IMR-90 (cell line): ENCODE measurements at regions not wholly inside any gene's neighbourhood (a gene's known extent, or its start where the extent isn't known, plus 50 kb on each side); places are given as distances from the start of the nearest gene placed in this dataset.

ENCODE experiments used
- ATAC-seq: fragments of 200-7000 bp; cut with Tn5 transposase; 2 replicates; pipeline ENCODE4 v1.9.1; 2020; ENCODE audit warnings: low read depth, mild to moderate bottlenecking, moderate library complexity
- BruUV-seq: library from RNA; stranded (reverse); fragments of 400-500 nt; replicated peaks from 2 replicates; lab custom pipeline; 2021; lab: Mats Ljungman, UMichigan
- CTCF ChIA-PET: fragments of 300-600 bp; formaldehyde crosslinking; extraction: SDS; loops from one replicate; lab custom pipeline; 2021; ENCODE audit warnings: antibody characterized with exemption; lab: Yijun Ruan, JAX
- POLR2A ChIA-PET: fragments of 300-600 bp; sonication (Branson Sonifier 250); formaldehyde crosslinking; loops from one replicate; lab custom pipeline; 2022; ENCODE audit warnings: antibody characterized with exemption; ENCODE audit not compliant: unreplicated experiment; lab: Charles Lee
- DNase-seq: peaks from one replicate; pipeline ENCODE4 v3.0.0; 2013
- H2AFZ ChIP-seq: replicated peaks from 2 replicates; pipeline ENCODE3; 2013; ENCODE audit warnings: low read length, mild to moderate bottlenecking; ENCODE audit not compliant: poor library complexity
- H2AK5ac ChIP-seq: 2 replicates; pipeline ENCODE4 v1.6.1; 2013; ENCODE audit warnings: low read depth, low read length, inconsistent platforms
- H2AK9ac ChIP-seq: replicated peaks from 2 replicates; pipeline ENCODE3; 2013; ENCODE audit warnings: mild to moderate bottlenecking, low read depth, low read length, moderate library complexity; ENCODE audit not compliant: poor library complexity
- H2BK120ac ChIP-seq: 2 replicates; pipeline ENCODE4 v1.6.1; 2013; ENCODE audit warnings: low read depth, low read length, inconsistent platforms
- H2BK15ac ChIP-seq: 3 replicates; pipeline ENCODE4 v1.6.1; 2013; ENCODE audit warnings: low read depth, low read length, inconsistent platforms
- H2BK20ac ChIP-seq: 2 replicates; pipeline ENCODE4 v1.6.1; 2013; ENCODE audit warnings: low read depth, mild to moderate bottlenecking, inconsistent platforms, low read length, moderate library complexity
- H2BK5ac ChIP-seq: 2 replicates; pipeline ENCODE4 v1.6.1; 2013; ENCODE audit warnings: mild to moderate bottlenecking, low read depth, low read length, inconsistent platforms; ENCODE audit not compliant: poor library complexity, severe bottlenecking
- H3K14ac ChIP-seq: replicated peaks from 2 replicates; pipeline ENCODE4 v1.6.1; 2013; ENCODE audit warnings: low read depth, low read length, inconsistent platforms
- H3K18ac ChIP-seq: 2 replicates; pipeline ENCODE4 v1.6.1; 2013; ENCODE audit warnings: low read depth, low read length, control low read depth
- H3K23ac ChIP-seq: 2 replicates; pipeline ENCODE4 v1.6.1; 2013; ENCODE audit warnings: low read depth, low read length, inconsistent platforms
- H3K27ac ChIP-seq: 2 replicates; pipeline ENCODE4 v1.5.1; 2013; ENCODE audit warnings: mild to moderate bottlenecking, control low read depth, low read length; ENCODE audit not compliant: insufficient read depth
- H3K27me3 ChIP-seq: 2 replicates; pipeline ENCODE4 v1.6.1; 2013; ENCODE audit warnings: low read length; ENCODE audit not compliant: control insufficient read depth, insufficient read depth
- H3K36me3 ChIP-seq: 2 replicates; pipeline ENCODE4 v1.6.1; 2013; ENCODE audit warnings: low read length, mixed read lengths; ENCODE audit not compliant: control insufficient read depth, insufficient read depth
- H3K4ac ChIP-seq: 2 replicates; pipeline ENCODE4 v1.6.1; 2013; ENCODE audit warnings: low read depth, low read length, inconsistent platforms
- H3K4me1 ChIP-seq: 2 replicates; pipeline ENCODE4 v1.6.1; 2013; ENCODE audit warnings: low read length, mixed read lengths; ENCODE audit not compliant: control insufficient read depth, insufficient read depth
- H3K4me2 ChIP-seq: 2 replicates; pipeline ENCODE4 v1.6.1; 2013; ENCODE audit warnings: low read depth, mild to moderate bottlenecking, control low read depth, low read length, moderate library complexity
- H3K4me3 ChIP-seq: 2 replicates; pipeline ENCODE4 v1.5.1; 2013; ENCODE audit warnings: low read depth, mild to moderate bottlenecking, control low read depth, low read length, moderate library complexity; ENCODE audit not compliant: insufficient read depth
- H3K56ac ChIP-seq: 2 replicates; pipeline ENCODE4 v1.6.1; 2013; ENCODE audit warnings: low read length, inconsistent platforms; ENCODE audit not compliant: insufficient read depth; ENCODE audit errors: extremely low read depth
- H3K79me1 ChIP-seq, 2 experiments: 2 replicates each; pipeline ENCODE4 v1.6.1; 2013; ENCODE audit warnings: low read length in 2 of 2, inconsistent platforms in 1 of 2, low read depth in 1 of 2
- H3K9ac ChIP-seq: 2 replicates; pipeline ENCODE4 v1.6.1; 2013; ENCODE audit warnings: low read depth, low read length, control low read depth
- H3K9me1 ChIP-seq: 2 replicates; pipeline ENCODE4 v1.6.1; 2013; ENCODE audit warnings: low read length, inconsistent platforms; ENCODE audit not compliant: insufficient read depth
- H3K9me3 ChIP-seq: 2 replicates; pipeline ENCODE4 v1.6.1; 2013; ENCODE audit warnings: low read length; ENCODE audit not compliant: control insufficient read depth, insufficient read depth
- H4K20me1 ChIP-seq: 2 replicates; pipeline ENCODE4 v1.6.1; 2013; ENCODE audit warnings: low read length, inconsistent platforms; ENCODE audit not compliant: insufficient read depth
- H4K5ac ChIP-seq: 2 replicates; pipeline ENCODE4 v1.6.1; 2013; ENCODE audit warnings: mild to moderate bottlenecking, low read depth, low read length, control low read depth
- H4K8ac ChIP-seq, 2 experiments: 2 replicates each; pipeline ENCODE4 v1.6.1; 2013; ENCODE audit warnings: low read depth in 2 of 2, low read length in 2 of 2, control low read depth in 1 of 2, inconsistent platforms in 1 of 2
- H4K91ac ChIP-seq: 2 replicates; pipeline ENCODE4 v1.6.1; 2013; ENCODE audit warnings: low read depth, low read length, inconsistent platforms; ENCODE audit not compliant: insufficient read depth
- BHLHE40 ChIP-seq: fragments of 150-350 bp; IDR thresholded peaks from 2 replicates; pipeline ENCODE4 v1.6.1; 2016; ENCODE audit warnings: mild to moderate bottlenecking, low read depth, low read length
- CEBPB ChIP-seq: IDR thresholded peaks from 2 replicates; pipeline ENCODE4 v1.6.1; 2012; ENCODE audit warnings: low read depth, low read length, improper control_type of control experiment
- CHD1 ChIP-seq: IDR thresholded peaks from 2 replicates; pipeline ENCODE4 v1.6.1; 2012; ENCODE audit warnings: low read depth, low read length, improper control_type of control experiment
- FOS ChIP-seq: fragments of 150-350 bp; IDR thresholded peaks from 2 replicates; pipeline ENCODE4 v1.6.1; 2016; ENCODE audit warnings: low read depth, low read length
- MAFK ChIP-seq: IDR thresholded peaks from 2 replicates; pipeline ENCODE4 v1.6.1; 2012; ENCODE audit warnings: low read depth, low read length, improper control_type of control experiment
- MAZ ChIP-seq: IDR thresholded peaks from 2 replicates; pipeline ENCODE4 v1.6.1; 2012; ENCODE audit warnings: low read depth, mild to moderate bottlenecking, low read length, improper control_type of control experiment, moderate library complexity, borderline replicate concordance
- MXI1 ChIP-seq: IDR thresholded peaks from 2 replicates; pipeline ENCODE4 v1.6.1; 2012; ENCODE audit warnings: low read depth, mild to moderate bottlenecking, low read length, moderate library complexity, borderline replicate concordance
- NFE2L2 ChIP-seq: fragments of 150-350 bp; IDR thresholded peaks from 2 replicates; pipeline ENCODE4 v1.6.1; 2016; ENCODE audit warnings: low read depth, mild to moderate bottlenecking, low read length
- POLR2A ChIP-seq: IDR thresholded peaks from 2 replicates; pipeline ENCODE4 v1.6.1; 2012; ENCODE audit warnings: mild to moderate bottlenecking, low read depth, low read length
- RAD21 ChIP-seq: IDR thresholded peaks from 2 replicates; pipeline ENCODE4 v1.6.1; 2012; ENCODE audit warnings: low read length, improper control_type of control experiment
- RCOR1 ChIP-seq: IDR thresholded peaks from 2 replicates; pipeline ENCODE4 v1.6.1; 2012; ENCODE audit warnings: mild to moderate bottlenecking, low read length, improper control_type of control experiment; ENCODE audit not compliant: insufficient replicate concordance
- RFX5 ChIP-seq: IDR thresholded peaks from 2 replicates; pipeline ENCODE4 v1.8.0; 2012; ENCODE audit warnings: low read depth, mild to moderate bottlenecking, low read length, moderate library complexity
- SMC3 ChIP-seq: fragments of 150-350 bp; IDR thresholded peaks from 2 replicates; pipeline ENCODE4 v1.6.1; 2016; ENCODE audit warnings: low read depth, mild to moderate bottlenecking, antibody characterized with exemption, low read length, moderate library complexity
- WGBS, 2 experiments: methylation state at CpG; one replicate each; pipeline versions ENCODE4 v1.1.5 to v1.1.7; 2013; ENCODE audit warnings: missing lambda C conversion rate in 2 of 2; ENCODE audit not compliant: insufficient read length in 1 of 2; ENCODE audit errors: extremely low coverage in 2 of 2; 5-methylcytosine and 5-hydroxymethylcytosine counted together
- dilution Hi-C: fragments of 300-500 bp; cut with HindIII; formaldehyde crosslinking; loops from one replicate; pipeline ENCODE4 v1.14.3; 2018; ENCODE audit warnings: low sequenced_read_pairs; ENCODE audit not compliant: unreplicated experiment
- in situ Hi-C: fragments of 300-500 bp; cut with MboI; formaldehyde crosslinking; loops from 3 replicates; pipeline ENCODE4 v1.14.3; 2019; ENCODE audit warnings: low sequenced_read_pairs, inconsistent platforms, mixed read lengths
- intact Hi-C: fragments of 100-400 bp; cut with micrococcal nuclease; formaldehyde crosslinking; loops from 2 replicates; pipeline ENCODE4 v1.10.0; 2022
- TF ChIP-seq, protein P1 (sequence below): fragments of 150-350 bp; IDR thresholded peaks from 2 replicates; pipeline ENCODE4 v1.6.1; 2017; ENCODE audit warnings: mild to moderate bottlenecking, antibody characterized with exemption, low read length, low read depth
- TF ChIP-seq, protein P2 (sequence below): conservative IDR thresholded peaks from 2 replicates; pipeline ENCODE4 v1.5.1; 2012; ENCODE audit warnings: mild to moderate bottlenecking, low read depth, low read length, improper control_type of control experiment
- TF ChIP-seq, protein P3 (sequence below): fragments of 150-350 bp; IDR thresholded peaks from 2 replicates; pipeline ENCODE4 v1.6.1; 2016; ENCODE audit warnings: low read depth, mild to moderate bottlenecking, low read length, moderate library complexity, borderline replicate concordance

DNA sequence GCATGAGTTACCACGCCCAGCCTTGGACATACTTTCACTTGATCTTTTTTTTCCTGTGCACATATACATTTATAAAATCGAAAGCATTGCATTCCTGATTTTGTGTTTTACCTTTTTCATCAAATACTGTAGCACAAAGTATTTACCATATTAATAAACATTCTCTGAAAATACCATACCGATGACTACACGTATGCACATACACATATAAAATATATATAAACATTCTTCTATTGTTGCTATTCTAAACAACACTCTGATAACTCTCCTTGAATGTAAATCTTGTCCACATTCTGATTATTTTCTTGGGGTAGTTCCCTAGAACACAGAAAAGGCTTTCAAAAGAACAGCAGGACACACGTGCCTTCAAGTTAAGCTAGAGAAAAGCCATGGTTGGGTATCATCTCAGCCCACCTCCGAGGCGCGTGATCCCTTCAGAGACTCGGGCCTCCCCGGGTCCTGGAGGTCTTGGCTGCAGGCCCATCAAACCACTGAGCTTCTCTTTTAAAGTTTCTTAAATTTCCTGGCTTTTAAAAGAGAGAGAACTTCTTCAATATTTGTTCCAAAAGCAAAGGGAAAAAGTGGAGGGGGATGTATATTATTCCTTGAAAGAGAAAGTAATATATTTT is 198.1 kb downstream of the MYLK4 start:
- no TSS peak for BruUV-seq
- H4K20me1 ChIP-seq, result no peaks in the 10 kb centered on the region
- H3K36me3 ChIP-seq, result no peaks in the 10 kb centered on the region
- no peak overlapping the region for H2BK15ac ChIP-seq
- dilution Hi-C loops (no loop called here), in situ Hi-C loops (no loop called here), intact Hi-C loops (no loop called here)
- no peak overlapping the region for H3K56ac ChIP-seq
- no peak overlapping the region for H4K91ac ChIP-seq
- H2BK120ac ChIP-seq, result no peak overlapping the region
- H2AFZ ChIP-seq, result peak overlapping the region; percentile 81
- ATAC-seq (peak; percentile 73), DNase-seq (peak; percentile 18)
- H3K27me3 ChIP-seq, result peaks cover 10% of the 10 kb centered on the region
- H3K4me2 ChIP-seq, result peak overlapping the region; percentile 52; the same call in 1 of the 2 replicates
- H3K9ac ChIP-seq, result peak overlapping the region; percentile 42; the same call in 1 of the 2 replicates
- ChIA-PET POLR2A (no interaction called here), CTCF (no interaction called here)
- H3K27ac ChIP-seq, result peak overlapping the region; percentile 87; the same call in 1 of the 2 replicates
- peak overlapping the region; percentile 27; the same call in 1 of the 2 replicates for H3K18ac ChIP-seq
- TF ChIP-seq RFX5, result no peak
- no peak for TF ChIP-seq MAFK
- TF ChIP-seq, protein P1, sequence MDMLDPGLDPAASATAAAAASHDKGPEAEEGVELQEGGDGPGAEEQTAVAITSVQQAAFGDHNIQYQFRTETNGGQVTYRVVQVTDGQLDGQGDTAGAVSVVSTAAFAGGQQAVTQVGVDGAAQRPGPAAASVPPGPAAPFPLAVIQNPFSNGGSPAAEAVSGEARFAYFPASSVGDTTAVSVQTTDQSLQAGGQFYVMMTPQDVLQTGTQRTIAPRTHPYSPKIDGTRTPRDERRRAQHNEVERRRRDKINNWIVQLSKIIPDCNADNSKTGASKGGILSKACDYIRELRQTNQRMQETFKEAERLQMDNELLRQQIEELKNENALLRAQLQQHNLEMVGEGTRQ, result no peak
- TF ChIP-seq, protein P2, sequence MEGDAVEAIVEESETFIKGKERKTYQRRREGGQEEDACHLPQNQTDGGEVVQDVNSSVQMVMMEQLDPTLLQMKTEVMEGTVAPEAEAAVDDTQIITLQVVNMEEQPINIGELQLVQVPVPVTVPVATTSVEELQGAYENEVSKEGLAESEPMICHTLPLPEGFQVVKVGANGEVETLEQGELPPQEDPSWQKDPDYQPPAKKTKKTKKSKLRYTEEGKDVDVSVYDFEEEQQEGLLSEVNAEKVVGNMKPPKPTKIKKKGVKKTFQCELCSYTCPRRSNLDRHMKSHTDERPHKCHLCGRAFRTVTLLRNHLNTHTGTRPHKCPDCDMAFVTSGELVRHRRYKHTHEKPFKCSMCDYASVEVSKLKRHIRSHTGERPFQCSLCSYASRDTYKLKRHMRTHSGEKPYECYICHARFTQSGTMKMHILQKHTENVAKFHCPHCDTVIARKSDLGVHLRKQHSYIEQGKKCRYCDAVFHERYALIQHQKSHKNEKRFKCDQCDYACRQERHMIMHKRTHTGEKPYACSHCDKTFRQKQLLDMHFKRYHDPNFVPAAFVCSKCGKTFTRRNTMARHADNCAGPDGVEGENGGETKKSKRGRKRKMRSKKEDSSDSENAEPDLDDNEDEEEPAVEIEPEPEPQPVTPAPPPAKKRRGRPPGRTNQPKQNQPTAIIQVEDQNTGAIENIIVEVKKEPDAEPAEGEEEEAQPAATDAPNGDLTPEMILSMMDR, result no peak
- no peak for TF ChIP-seq POLR2A
- TF ChIP-seq SMC3, result no peak
- no peak for TF ChIP-seq MAZ
- no peak for TF ChIP-seq CHD1
- no peak for TF ChIP-seq CEBPB
- TF ChIP-seq, protein P3, sequence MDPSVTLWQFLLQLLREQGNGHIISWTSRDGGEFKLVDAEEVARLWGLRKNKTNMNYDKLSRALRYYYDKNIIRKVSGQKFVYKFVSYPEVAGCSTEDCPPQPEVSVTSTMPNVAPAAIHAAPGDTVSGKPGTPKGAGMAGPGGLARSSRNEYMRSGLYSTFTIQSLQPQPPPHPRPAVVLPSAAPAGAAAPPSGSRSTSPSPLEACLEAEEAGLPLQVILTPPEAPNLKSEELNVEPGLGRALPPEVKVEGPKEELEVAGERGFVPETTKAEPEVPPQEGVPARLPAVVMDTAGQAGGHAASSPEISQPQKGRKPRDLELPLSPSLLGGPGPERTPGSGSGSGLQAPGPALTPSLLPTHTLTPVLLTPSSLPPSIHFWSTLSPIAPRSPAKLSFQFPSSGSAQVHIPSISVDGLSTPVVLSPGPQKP, result no peak
- TF ChIP-seq RCOR1, result no peak
- TF ChIP-seq FOS, result no peak
- no peak; the same call in 1 of the 2 replicates for TF ChIP-seq BHLHE40
- no peak for TF ChIP-seq NFE2L2
- no peak for TF ChIP-seq MXI1
- TF ChIP-seq RAD21, result no peak
- H4K5ac ChIP-seq, result no peak overlapping the region; the same call in 1 of the 2 replicates
- no peak overlapping the region for H2AK9ac ChIP-seq
- peaks cover 2% of the 10 kb centered on the region; the same call in 1 of the 2 replicates for H3K4me1 ChIP-seq
- H3K23ac ChIP-seq, result no peak overlapping the region
- H2AK5ac ChIP-seq, result no peak overlapping the region
- peaks cover 7% of the 10 kb centered on the region for H3K9me3 ChIP-seq
- no peak overlapping the region for H2BK20ac ChIP-seq
- H2BK5ac ChIP-seq, result no peak overlapping the region
- H3K4ac ChIP-seq, result no peak overlapping the region
- WGBS, 2 experiments, result 83% methylated on average over 1 of the region's 10 CpGs; no CpG with 5 or more reads in 1 of the 2 experiments
- H3K9me1 ChIP-seq, result no peaks in the 10 kb centered on the region
- H3K79me1 ChIP-seq, result no peaks in the 10 kb centered on the region
- peak overlapping the region in 1 of 2 experiments; percentile 29; a peak in 1 of 4 replicates for H4K8ac ChIP-seq
- H3K4me3 ChIP-seq, result no peak overlapping the region
- H3K14ac ChIP-seq, result no peak overlapping the region
